NCI-H2196 (cell line): ENCODE measurements at regions not wholly inside any gene's neighbourhood (a gene's known extent, or its start where the extent isn't known, plus 50 kb on each side); places are given as distances from the start of the nearest gene placed in this dataset.

Experiments
- DNase-seq: peaks from one replicate; lab custom pipeline; 2025; ENCODE audit not compliant: unreplicated experiment; lab: John Stamatoyannopoulos, UW

DNA sequence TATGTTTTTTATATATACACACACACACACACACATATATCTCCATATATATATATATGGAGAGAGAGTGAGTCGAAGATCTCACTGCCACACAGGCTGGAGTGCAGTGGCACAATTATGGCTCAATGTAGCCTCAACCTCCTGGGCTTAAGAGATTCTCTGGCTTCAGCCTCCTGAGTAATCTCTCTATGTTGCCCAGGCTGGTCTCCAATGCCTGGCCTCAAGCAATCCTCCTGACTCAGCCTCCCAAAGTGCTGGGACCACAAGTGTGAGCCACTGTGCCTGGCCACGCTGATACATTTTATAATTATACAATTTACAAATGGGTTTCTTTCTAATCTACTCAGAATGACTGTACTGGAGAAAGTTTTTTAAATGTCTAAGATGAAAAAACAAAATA is 664.2 kb downstream of the PTPRC start:
- no peak for DNase-seq

DNA sequence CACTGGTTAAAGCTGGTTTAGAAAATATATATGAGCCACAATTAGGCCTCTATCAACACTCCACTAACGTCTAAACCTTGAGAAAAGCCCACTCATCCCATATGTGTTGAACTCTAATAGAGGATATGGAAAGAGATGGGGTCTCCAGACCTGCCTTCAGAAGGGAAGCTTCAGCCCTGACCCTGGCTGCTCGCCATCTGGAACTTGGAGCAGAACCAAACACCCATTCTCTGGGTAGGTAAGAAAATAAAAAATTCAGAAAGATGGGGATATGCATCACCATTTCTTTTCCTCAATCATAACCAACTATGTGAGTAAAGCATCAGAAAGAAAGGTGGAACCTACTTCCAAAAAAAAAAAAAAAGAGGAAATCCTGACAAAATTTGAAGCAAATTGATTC is 666.2 kb downstream of the PTPRC start:
- DNase-seq: no peak

DNA sequence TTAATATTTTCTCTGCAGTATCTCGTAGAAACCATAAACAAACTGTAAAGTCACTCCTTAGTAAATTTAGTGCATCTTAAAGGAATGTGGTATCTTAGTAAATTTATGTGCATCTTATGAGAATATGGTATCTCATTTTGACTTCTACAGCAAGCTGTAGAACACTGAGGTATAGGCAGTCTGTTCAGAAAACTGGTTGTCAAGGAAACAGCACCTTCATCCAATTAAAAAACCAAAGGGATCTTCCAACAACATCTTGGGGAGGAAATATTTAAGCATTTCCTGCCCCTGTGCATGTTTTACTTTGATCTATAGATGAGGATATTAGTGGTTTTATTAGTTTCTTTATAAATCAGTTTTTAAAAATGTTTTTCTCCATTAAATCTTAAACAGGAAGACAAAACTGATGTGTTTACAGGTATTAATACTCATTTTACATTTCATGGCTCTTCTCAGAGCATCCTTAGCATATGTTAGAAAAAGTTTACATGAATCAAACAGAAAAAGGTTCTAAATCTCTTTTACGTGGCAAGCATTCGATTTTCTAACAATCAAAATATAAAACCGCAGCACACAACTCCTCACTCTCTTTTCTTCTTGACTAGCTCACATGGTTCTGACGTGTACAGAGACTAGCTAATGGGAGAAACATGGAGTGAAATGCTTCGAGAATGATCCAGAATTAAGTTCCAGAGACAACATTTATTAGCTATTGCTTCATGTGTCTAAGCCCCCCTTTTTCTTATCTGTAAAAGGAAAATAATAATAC is 668.8 kb downstream of the PTPRC start:
- no peak for DNase-seq

DNA sequence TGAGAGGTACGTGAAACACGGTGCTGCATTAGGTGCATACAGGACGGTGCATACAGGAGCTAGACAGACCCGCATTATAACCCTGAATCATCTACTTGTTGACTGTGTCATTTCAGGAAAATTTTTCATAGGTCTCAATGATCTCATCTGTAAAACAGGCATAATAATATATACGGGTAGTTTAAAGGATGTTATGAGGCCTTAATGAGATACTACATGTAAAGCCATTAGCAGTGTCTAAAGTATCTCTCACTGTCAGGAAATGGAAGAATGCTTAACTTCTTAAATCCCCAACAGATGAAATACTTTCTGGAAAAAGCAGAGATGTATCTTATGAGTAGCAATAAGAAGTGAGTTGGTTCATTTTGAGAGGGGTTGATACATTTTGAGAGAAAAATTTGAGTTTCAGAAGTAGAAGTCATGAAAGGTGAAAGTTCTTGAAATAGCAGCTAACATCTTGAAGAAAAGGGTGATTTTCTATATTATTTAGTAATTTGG is 669.6 kb downstream of the PTPRC start:
- no peak for DNase-seq

DNA sequence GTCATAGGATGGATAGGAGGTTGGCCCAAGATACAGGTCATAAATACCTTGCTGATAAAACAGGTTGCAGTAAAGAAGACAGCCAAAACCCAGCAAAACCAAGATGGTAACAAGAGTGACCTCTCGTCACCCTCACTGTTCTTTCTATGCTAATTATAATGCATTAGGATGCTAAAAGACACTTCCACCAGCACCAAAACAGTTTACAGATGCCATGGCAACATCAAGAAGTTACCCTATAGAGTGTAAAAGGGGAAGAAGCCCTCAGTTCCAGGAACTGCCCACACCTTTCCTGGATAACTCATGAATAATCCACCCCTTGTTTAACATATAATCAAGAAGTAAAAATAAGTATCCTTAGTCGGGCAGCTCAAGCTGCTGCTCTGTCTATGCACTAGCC is 671.9 kb downstream of the PTPRC start:
- no peak for DNase-seq

DNA sequence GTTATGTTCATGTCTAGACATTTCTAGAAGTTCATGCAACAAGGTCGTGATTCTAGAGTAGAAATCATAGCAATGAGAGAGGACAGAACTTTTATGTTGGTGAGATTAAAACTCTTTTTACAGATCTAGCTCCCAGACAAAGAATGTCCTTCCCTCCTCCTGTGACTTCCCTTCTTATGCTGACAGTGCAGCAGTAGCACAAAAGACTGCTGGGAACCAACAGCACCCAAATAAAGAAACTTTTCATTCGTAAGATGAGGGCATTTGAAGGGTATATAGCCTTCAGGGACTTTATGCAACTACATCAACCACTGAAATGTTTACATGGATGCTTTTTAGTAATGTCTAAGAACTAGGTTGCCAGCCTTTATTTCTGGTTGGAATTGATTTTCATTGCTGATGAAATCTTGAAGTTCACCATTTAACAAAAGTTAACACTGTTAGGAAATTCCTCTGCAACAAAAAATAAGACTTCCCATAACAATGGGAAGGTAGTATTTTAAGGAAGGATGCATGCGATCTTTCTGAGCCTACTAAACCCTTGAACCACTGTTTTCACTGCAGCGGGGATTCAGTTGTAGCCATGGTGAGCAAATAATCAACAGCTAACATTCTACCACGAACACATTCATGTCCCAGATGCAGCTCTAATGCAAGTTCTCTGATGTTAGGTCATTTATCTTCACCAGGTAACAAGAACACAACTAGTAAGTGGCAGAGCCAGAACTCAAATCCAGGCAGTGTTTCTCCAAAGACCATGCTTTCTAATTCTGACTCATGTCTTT is 672.8 kb downstream of the PTPRC start:
- DNase-seq: no peak

DNA sequence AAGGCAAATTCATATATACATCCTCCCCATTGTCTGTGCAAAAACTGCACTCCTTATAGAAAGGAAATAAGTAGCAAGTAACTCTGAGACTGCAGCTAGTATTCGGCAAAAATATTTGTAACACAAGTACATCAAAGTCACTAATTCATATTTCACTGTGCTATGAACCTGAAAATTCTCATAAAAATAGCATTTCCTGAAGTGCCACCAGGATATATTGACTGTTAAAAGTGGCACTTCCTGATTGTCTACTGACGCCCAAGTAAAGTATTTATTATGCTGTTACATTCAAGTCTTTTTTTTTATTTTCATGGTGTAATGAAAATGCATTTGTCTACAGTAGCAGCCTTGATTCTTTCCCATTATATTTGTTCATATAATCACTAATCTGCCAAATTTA is 673.8 kb downstream of the PTPRC start:
- no peak for DNase-seq

DNA sequence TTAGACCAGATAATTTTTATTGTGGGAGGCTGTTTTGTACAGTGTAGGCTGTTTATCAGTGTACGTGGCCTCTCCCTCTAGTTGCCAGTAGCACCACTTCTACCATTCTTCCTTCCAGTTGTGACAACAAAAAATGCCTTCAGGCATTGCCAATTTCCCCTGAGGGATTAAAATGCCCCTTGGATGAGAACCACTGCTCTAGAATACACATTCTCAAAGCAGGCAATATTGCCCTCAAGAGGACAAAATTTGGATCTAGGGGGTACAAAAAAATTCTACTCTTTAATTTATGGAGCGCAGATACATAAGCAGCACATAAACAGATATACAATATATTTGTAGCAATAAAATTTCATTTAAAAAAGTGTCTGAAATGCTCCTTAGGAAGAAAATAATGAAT is 674.6 kb downstream of the PTPRC start:
- no peak for DNase-seq

DNA sequence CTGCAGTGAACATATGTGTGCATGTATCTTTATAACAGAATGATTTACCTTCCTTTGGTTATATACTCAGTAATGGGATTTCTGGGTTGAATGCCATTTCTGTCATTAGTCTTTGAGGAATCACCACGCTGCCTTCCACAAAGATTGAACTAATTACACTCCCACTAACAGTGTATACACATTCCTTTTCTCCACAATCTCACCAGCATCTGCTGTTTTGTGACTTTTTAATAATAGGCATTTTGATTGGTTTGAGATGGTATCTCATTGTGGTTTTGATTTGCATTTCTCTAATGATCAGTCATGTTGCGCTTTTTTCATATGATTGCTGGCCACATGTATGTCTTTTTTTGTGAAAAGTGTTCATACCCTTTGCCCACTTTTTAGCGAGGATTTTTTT is 680.5 kb downstream of the PTPRC start:
- no peak for DNase-seq

DNA sequence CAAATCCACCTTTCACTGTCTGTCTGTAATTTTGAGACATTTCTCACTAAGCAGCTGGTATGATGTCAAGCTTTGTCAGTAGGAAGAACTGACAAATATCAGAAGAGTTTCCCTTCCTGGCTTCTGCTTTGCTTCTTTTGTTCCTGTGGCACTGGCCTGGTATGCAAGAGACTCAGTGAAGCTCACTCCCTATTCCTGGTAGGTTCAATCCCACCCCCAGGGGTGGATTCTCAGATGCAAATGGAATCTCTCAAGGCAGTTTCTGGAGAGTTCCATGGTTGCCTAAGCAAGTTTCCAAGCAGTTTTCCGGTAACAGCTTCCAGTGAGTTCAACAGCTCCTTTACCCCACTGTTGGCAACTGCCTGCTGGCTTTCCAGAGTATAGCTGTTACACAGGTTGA is 683.4 kb downstream of the PTPRC start:
- no peak for DNase-seq

DNA sequence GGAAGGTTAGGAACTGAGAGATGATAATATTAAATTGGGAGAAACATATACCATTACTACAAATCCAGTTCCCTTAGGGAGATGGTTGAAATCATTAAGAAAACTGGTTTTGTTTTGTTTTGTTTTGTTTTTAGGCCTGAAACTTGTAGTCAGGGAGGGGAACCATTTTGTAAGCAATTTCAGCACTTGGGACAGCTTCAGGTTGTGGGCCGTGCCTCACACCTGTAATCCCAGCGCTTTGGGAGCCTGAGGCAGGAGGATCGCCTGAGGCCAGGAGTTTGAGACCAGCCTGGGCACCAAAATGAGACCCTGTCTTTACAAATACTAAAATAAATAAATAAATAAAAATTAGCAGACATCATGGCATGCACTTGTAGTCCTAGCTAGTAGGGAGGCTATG is 694.3 kb upstream of the NR5A2 start:
- DNase-seq: no peak

DNA sequence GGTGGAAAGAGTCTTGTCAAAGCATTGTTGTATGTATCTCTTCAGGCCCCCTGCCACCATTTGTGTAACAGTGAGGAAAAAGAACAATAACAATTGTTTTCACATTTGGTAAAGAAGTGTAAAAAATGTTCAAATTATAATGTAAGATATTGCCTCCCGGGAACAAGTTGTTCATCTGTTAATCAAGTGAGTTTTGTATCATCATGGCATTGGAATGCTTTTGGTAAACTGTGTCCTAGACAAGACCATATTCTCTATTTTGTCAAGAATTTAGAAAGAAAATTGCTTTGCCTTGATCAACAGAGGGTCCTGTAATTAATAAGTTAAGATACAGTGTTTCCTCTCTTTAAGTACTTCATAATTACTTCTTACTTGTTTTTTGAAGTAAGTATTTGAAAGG is 692.0 kb upstream of the NR5A2 start:
- DNase-seq: no peak

DNA sequence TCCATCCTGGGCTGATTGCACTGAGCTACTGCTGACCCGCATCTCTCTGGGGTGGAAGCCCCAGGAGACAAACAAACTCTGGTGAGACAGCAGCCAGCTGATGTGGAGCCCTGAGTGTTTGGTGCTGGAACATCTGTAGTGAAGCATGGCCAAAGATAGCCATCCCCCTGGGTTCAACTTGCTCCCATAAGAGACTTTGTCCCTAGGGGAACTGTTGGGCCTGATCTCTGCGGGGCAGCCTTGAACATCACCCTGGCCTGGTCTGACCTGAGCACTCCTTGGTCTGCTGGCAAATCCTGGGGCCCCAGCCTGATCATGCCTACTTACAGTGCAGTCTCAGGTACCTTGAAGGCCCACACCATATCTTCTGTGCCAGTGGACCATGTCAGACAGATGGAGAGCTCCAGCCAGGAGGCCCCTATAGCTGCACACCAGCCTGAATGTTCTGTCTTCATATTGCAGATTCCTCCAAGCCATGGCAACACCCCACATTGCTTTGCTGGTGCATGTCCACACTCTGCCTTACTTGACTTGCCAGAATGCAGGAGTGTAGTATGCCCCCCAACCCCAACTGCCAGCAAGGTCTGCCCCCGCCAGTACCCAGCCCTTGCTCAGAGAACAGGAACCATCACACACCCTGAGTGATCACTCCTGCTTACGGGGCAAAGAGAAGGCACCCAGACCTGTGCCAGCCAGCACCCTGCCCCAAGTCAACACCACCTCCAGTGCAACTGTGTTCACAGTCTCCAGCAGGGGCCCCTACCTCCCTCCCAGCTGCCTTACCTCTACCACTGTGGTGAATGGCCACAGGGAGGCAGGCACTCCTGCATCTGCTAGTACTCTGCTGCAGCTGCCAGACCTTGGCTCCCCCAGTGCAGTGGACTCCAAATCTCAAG is 690.5 kb upstream of the NR5A2 start:
- DNase-seq: no peak

DNA sequence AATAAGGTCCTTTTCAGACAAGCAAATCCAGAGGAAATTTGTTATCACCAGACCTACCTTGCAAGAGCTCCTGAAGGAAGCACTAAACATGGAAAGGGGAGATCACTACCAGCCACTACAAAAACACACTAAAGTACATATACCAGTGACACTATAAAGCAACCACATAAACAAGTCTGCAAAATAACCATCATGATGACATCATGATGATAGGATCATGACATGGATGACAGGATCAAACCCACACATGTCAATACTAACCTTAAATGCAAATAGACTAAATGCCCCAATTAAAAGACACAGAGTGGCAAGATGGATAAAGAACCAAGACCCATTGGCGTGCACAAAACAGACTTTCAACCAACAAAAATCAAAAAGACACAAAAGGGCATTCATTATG is 688.8 kb upstream of the NR5A2 start:
- no peak for DNase-seq

DNA sequence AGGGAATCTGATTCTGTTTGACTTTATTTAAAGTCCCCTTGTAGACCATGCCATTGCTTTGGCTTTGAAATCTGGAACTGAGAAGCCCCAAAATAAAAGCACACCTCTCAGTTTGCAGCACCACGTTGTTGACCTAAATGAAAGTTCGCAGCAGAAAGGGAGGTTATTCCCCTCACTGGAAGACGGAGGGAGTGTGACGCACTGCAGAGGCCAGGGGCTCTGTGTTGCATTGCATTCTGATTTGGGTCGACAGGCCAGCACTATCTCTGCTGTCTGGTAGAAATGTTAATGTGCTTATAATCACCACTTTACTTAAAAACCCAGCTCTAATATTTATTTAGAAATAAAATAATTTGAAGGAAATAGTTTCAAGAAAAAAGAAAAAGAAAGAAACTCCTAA is 675.2 kb upstream of the NR5A2 start:
- DNase-seq: no peak

DNA sequence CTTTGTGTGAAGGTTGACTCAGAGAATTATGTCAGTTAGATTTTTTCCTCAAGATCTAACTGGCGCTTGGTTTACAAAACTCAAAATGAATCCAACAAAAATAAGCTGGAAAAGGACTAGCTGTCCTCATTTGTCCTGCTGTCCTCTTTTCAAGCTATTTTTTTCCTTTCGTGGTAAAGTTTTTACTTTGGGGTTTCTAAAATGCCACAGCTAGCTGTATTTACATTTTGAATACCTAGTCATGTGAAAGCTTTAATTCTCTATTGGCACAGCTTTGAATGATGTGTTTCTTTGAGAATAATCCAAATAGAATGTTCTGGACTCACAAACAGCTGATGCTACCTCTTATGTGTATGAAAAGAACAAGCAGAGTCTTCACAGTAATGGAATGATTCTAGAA is 673.6 kb upstream of the NR5A2 start:
- no peak for DNase-seq

DNA sequence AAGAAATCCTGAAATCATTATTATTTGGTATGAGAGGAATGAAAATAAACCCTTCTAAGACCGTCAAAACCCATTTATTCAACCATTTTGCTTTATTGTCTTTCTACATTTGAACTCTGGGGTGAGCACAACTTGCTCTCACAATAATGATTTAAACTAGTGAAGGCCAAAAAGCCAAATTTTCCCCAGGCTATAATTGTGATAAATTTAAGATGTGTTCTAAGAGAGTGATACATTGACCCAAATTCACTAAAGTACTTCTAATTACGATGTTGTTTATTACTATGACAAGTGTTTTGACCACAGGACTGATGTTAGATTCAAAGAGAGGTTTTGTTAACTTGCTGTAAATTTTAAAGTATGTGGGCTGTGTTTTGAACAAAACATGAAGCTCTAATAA is 670.9 kb upstream of the NR5A2 start:
- no peak for DNase-seq

DNA sequence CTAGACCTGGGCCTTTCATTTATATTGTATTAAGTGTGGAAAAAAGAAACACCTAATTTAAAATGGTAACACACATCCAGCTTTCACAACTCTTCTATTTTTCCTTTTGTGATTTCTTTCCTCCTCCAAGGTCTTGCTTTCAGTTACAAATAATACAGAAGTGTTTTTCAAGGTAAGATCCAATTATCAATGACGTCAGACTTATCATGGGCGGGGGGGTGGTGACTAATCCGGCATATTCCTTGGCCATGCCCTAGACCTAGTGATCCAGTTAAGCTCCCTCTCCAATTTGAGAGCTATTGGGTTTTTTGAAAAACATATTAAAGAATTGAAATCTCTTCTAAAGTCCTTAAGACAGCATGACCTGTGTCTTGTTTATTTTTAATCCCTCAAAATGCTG is 669.9 kb upstream of the NR5A2 start:
- DNase-seq: no peak

DNA sequence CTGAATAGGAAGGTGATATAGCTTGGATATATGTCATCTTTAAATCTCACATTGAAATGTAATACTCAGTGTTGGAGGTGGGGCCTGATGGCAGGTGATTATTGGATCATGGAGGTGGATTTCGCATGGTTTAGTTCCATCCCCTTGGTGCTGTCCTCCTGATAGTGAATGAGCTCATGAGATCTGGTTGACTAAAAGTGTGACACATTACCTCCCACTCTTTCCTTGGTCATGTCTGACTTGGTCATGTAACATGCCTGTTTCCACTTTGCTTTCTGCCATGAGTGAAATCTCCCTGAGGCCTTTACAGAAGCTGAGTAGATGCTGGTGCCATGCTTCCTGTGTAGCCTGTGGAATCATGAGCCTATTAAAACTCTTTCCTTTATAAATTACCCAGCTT is 664.5 kb upstream of the NR5A2 start:
- no peak for DNase-seq

DNA sequence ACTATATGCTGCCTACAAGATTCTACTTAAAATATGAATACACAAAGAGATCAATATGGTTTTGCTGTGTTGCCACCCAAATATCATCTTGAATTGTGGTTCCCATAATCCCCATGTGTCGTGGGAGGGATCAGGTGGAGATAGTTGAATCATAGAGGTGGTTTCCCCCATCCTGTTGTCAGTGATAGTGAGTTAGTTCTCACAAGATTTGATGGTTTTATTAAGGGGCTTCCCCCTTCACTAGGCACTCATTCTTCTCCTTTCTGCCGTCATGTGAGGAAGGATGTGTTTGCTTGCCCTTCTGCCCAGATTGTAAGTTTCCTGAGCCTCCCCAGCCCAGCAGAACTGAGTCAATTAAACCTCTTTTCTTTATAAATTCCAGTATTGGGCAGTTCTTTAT is 654.4 kb upstream of the NR5A2 start:
- no peak for DNase-seq

DNA sequence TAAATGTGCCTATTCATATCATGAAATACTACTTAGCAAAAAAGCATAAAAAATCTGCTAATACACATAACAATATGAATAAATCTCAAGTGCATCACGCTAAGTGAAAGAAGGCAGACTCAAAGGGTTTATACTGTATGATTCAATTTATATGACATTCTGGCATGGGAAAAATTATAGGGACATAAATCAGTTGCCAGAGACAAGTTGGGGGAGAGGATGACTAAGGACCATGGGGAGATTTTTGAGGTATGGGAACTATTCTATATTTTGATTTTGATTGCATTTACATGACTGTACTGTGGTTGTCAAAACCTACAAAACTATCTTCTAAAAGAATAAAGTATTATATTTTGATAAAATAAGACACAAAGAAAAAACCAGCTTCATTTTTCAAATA is 650.3 kb upstream of the NR5A2 start:
- DNase-seq: no peak

DNA sequence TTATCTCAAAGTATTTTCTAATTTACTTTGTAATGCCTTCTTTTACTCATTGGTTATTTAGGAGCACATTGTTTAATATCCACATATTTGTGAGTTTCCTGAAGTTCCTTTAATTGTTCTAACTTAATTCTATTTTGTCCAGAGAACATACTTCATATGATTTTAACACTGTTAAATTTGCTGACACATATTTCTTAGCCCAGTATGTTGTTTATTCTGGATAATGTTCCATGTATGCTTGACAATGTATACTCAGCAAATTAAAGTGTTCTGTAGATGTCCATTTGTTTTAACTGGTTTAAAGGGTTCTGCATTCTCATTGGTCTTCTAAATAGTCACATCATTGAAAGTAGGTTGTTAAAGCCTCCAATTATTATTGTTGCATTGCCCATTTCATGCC is 643.7 kb upstream of the NR5A2 start:
- DNase-seq: no peak
